Loucy (cell line): ENCODE measurements at regions not wholly inside any gene's neighbourhood (a gene's known extent, or its start where the extent isn't known, plus 50 kb on each side); places are given as distances from the start of the nearest gene placed in this dataset.

Experiments
- H2AFZ ChIP-seq: fragments of 200-600 bp; sonication (generic); 2 replicates; pipeline ENCODE4 v1.6.0; 2016; ENCODE audit warnings: antibody characterized with exemption, mild to moderate bottlenecking, low read length, moderate library complexity
- H3F3A ChIP-seq: fragments of 200-600 bp; 2 replicates; pipeline ENCODE4 v1.6.0; 2016; ENCODE audit warnings: antibody characterized with exemption, low read depth, mild to moderate bottlenecking
- H3K27me3 ChIP-seq: fragments of 200-600 bp; sonication (generic); 2 replicates; pipeline ENCODE4 v1.6.1; 2014; ENCODE audit warnings: low read length, mild to moderate bottlenecking; ENCODE audit not compliant: insufficient read depth, poor library complexity, severe bottlenecking
- H3K36me3 ChIP-seq: fragments of 200-600 bp; sonication (generic); 2 replicates; pipeline ENCODE4 v1.6.1; 2016; ENCODE audit warnings: low read length; ENCODE audit not compliant: insufficient read depth
- H3K4me1 ChIP-seq: fragments of 200-600 bp; sonication (generic); 2 replicates; pipeline ENCODE4 v1.5.1; 2014; ENCODE audit warnings: low read length, mild to moderate bottlenecking; ENCODE audit not compliant: insufficient read depth, poor library complexity, severe bottlenecking
- H3K4me2 ChIP-seq: fragments of 200-600 bp; sonication (generic); 2 replicates; pipeline ENCODE4 v1.6.0; 2014; ENCODE audit warnings: antibody characterized with exemption, low read length, low read depth, mild to moderate bottlenecking; ENCODE audit not compliant: poor library complexity, severe bottlenecking
- H3K4me3 ChIP-seq: fragments of 200-600 bp; sonication (generic); 2 replicates; pipeline ENCODE4 v1.5.1; 2014; ENCODE audit warnings: low read length, mild to moderate bottlenecking, mixed read lengths; ENCODE audit not compliant: poor library complexity, severe bottlenecking
- H3K79me2 ChIP-seq: fragments of 200-600 bp; sonication (generic); 2 replicates; pipeline ENCODE4 v1.6.1; 2014; ENCODE audit warnings: low read length; ENCODE audit not compliant: insufficient read depth
- H3K9ac ChIP-seq: fragments of 200-600 bp; sonication (generic); 2 replicates; pipeline ENCODE4 v1.6.0; 2014; ENCODE audit warnings: mild to moderate bottlenecking, low read depth, low read length, moderate library complexity; ENCODE audit not compliant: poor library complexity, severe bottlenecking
- H3K9me2 ChIP-seq: fragments of 200-600 bp; sonication (generic); replicated peaks from 2 replicates; pipeline ENCODE4 v1.6.1; 2016; ENCODE audit warnings: low read depth, low read length, mixed read lengths
- H3K9me3 ChIP-seq: fragments of 200-600 bp; sonication (generic); 2 replicates; pipeline ENCODE4 v1.6.1; 2014; ENCODE audit warnings: mild to moderate bottlenecking, antibody characterized with exemption, low read length, low read depth; ENCODE audit not compliant: insufficient read depth
- H4K20me1 ChIP-seq: fragments of 200-600 bp; sonication (generic); 2 replicates; pipeline ENCODE4 v1.6.0; 2014; ENCODE audit warnings: antibody characterized with exemption, low read length, mild to moderate bottlenecking; ENCODE audit not compliant: insufficient read depth, poor library complexity, severe bottlenecking
- EZH2phosphoT487 ChIP-seq: fragments of 200-600 bp; IDR thresholded peaks from 2 replicates; pipeline ENCODE4 v1.6.1; 2018; ENCODE audit warnings: antibody characterized with exemption, mild to moderate bottlenecking, moderate library complexity, borderline replicate concordance
- TF ChIP-seq, protein P1 (sequence below): fragments of 200-600 bp; sonication (generic); conservative IDR thresholded peaks from 2 replicates; pipeline ENCODE4 v1.5.1; 2014; ENCODE audit warnings: mild to moderate bottlenecking, antibody characterized with exemption, low read length

DNA sequence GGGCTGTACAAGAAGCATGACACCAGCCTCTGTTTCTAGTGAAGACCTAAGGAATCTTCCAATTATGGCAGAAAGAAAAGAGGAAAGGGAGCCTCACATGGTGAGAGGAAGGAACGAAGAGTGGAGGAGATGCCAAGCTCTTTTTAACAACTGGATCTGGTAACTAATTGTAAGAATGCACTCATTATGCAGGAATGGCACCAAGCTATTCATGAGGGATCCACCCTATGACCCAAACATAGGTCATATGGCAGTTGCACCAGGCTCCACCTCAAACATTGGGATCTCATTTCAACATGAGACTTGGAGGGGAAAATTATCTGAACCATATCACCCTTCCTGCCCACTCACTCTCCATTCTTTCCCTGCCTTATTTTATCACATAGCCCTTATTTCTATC is 496.0 kb upstream of the SPTLC3 start:
- no peaks in the 10 kb centered on the region for H3K9me3 ChIP-seq
- no peaks in the 10 kb centered on the region for H3K4me1 ChIP-seq
- H3F3A ChIP-seq = no peaks in the 10 kb centered on the region
- H3K27me3 ChIP-seq = no peaks in the 10 kb centered on the region
- no peak for TF ChIP-seq EZH2phosphoT487
- TF ChIP-seq, protein P1, sequence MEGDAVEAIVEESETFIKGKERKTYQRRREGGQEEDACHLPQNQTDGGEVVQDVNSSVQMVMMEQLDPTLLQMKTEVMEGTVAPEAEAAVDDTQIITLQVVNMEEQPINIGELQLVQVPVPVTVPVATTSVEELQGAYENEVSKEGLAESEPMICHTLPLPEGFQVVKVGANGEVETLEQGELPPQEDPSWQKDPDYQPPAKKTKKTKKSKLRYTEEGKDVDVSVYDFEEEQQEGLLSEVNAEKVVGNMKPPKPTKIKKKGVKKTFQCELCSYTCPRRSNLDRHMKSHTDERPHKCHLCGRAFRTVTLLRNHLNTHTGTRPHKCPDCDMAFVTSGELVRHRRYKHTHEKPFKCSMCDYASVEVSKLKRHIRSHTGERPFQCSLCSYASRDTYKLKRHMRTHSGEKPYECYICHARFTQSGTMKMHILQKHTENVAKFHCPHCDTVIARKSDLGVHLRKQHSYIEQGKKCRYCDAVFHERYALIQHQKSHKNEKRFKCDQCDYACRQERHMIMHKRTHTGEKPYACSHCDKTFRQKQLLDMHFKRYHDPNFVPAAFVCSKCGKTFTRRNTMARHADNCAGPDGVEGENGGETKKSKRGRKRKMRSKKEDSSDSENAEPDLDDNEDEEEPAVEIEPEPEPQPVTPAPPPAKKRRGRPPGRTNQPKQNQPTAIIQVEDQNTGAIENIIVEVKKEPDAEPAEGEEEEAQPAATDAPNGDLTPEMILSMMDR = no peak
- no peaks in the 10 kb centered on the region for H3K36me3 ChIP-seq
- no peak overlapping the region for H3K4me3 ChIP-seq
- no peak overlapping the region for H2AFZ ChIP-seq
- no peak overlapping the region for H3K9ac ChIP-seq
- no peaks in the 10 kb centered on the region for H4K20me1 ChIP-seq
- no peak overlapping the region for H3K4me2 ChIP-seq
- H3K79me2 ChIP-seq = no peaks in the 10 kb centered on the region
- no peaks in the 10 kb centered on the region for H3K9me2 ChIP-seq

DNA sequence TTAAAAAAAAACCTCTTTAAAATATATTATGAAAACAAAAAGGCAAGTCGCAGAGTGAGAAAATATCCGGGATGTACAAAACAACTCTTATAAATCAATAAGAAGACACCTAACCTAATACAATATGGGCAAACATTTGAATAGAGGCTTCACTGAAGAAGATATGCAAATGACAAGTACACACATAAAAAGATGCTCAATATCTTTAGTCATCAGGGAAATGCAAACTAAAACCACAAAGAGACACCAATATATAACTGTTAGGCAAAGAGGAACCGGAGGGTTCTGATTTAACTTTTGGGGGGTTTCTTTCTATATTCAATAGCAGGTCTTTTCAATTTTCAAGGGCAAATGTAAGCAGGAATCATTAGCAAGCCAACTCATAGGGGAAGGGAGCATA is 480.7 kb upstream of the SPTLC3 start:
- H3K79me2 ChIP-seq = no peaks in the 10 kb centered on the region
- no peaks in the 10 kb centered on the region for H3K4me1 ChIP-seq
- no peaks in the 10 kb centered on the region for H3K9me2 ChIP-seq
- no peaks in the 10 kb centered on the region for H4K20me1 ChIP-seq
- no peak overlapping the region for H3K4me3 ChIP-seq
- no peaks in the 10 kb centered on the region for H3K27me3 ChIP-seq
- no peak overlapping the region for H3K9ac ChIP-seq
- no peak overlapping the region for H3K4me2 ChIP-seq
- no peaks in the 10 kb centered on the region for H3K9me3 ChIP-seq
- no peak overlapping the region for H2AFZ ChIP-seq
- H3F3A ChIP-seq = no peaks in the 10 kb centered on the region
- H3K36me3 ChIP-seq = no peaks in the 10 kb centered on the region
- TF ChIP-seq EZH2phosphoT487 = no peak
- TF ChIP-seq, protein P1 = no peak

DNA sequence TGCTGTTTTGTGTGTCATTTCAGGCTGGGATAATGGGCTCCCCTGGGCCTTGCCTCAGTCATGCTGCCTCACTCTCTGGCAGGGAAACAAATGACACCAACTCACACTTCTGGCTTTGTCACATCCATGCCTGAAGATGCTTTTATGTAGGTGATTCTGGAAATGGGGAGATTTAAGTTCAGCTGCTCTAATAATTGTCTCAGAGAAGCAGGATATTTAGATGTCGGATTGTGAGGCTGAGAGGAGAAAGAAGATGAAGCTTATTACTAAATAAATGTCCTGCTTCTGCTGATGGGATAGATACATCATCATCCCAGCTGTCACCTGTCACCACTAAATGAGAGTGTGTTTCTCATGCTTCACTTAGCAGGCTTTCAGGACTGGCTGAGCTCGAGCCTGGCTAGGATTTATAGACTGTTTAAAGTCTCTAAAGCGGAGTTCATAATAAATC is 480.2 kb upstream of the SPTLC3 start:
- no peaks in the 10 kb centered on the region for H3K9me3 ChIP-seq
- TF ChIP-seq EZH2phosphoT487 = no peak
- TF ChIP-seq, protein P1 = no peak
- no peaks in the 10 kb centered on the region for H3K9me2 ChIP-seq
- no peaks in the 10 kb centered on the region for H3K36me3 ChIP-seq
- no peak overlapping the region for H2AFZ ChIP-seq
- H3F3A ChIP-seq = no peaks in the 10 kb centered on the region
- H3K79me2 ChIP-seq = no peaks in the 10 kb centered on the region
- H4K20me1 ChIP-seq = no peaks in the 10 kb centered on the region
- H3K4me3 ChIP-seq = no peak overlapping the region
- no peaks in the 10 kb centered on the region for H3K4me1 ChIP-seq
- no peak overlapping the region for H3K9ac ChIP-seq
- H3K27me3 ChIP-seq = no peaks in the 10 kb centered on the region
- no peak overlapping the region for H3K4me2 ChIP-seq
